ENCODE measurements at regions not wholly inside any gene's neighbourhood (a gene's known extent, or its start where the extent isn't known, plus 50 kb on each side); places are given as distances from the start of the nearest gene placed in this dataset.

- no peak for TF ChIP-seq ZNF221 (tag by site-specific recombination; IDR thresholded peaks at IDR 0.05; ENCODE audit: borderline replicate concordance)
- TF ChIP-seq ZNF514 (tag by site-specific recombination; IDR thresholded peaks at IDR 0.05) = no peak
- TF ChIP-seq ZBTB20 (tag by site-specific recombination; IDR thresholded peaks at IDR 0.05) = no peak
- TF ChIP-seq, protein P1, sequence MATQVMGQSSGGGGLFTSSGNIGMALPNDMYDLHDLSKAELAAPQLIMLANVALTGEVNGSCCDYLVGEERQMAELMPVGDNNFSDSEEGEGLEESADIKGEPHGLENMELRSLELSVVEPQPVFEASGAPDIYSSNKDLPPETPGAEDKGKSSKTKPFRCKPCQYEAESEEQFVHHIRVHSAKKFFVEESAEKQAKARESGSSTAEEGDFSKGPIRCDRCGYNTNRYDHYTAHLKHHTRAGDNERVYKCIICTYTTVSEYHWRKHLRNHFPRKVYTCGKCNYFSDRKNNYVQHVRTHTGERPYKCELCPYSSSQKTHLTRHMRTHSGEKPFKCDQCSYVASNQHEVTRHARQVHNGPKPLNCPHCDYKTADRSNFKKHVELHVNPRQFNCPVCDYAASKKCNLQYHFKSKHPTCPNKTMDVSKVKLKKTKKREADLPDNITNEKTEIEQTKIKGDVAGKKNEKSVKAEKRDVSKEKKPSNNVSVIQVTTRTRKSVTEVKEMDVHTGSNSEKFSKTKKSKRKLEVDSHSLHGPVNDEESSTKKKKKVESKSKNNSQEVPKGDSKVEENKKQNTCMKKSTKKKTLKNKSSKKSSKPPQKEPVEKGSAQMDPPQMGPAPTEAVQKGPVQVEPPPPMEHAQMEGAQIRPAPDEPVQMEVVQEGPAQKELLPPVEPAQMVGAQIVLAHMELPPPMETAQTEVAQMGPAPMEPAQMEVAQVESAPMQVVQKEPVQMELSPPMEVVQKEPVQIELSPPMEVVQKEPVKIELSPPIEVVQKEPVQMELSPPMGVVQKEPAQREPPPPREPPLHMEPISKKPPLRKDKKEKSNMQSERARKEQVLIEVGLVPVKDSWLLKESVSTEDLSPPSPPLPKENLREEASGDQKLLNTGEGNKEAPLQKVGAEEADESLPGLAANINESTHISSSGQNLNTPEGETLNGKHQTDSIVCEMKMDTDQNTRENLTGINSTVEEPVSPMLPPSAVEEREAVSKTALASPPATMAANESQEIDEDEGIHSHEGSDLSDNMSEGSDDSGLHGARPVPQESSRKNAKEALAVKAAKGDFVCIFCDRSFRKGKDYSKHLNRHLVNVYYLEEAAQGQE (tag by site-specific recombination; IDR thresholded peaks at IDR 0.05) = no peak
- TF ChIP-seq ZNF10 (tag by site-specific recombination; IDR thresholded peaks at IDR 0.05) = no peak
- TF ChIP-seq, protein P2, sequence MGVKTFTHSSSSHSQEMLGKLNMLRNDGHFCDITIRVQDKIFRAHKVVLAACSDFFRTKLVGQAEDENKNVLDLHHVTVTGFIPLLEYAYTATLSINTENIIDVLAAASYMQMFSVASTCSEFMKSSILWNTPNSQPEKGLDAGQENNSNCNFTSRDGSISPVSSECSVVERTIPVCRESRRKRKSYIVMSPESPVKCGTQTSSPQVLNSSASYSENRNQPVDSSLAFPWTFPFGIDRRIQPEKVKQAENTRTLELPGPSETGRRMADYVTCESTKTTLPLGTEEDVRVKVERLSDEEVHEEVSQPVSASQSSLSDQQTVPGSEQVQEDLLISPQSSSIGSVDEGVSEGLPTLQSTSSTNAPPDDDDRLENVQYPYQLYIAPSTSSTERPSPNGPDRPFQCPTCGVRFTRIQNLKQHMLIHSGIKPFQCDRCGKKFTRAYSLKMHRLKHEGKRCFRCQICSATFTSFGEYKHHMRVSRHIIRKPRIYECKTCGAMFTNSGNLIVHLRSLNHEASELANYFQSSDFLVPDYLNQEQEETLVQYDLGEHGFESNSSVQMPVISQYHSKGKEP (tag by site-specific recombination; IDR thresholded peaks at IDR 0.05) = no peak
- TF ChIP-seq ZNF776 (tag by site-specific recombination; IDR thresholded peaks at IDR 0.05; ENCODE audit: borderline replicate concordance) = no peak
- no peak for TF ChIP-seq KLF17 (tag by site-specific recombination; IDR thresholded peaks at IDR 0.05)
- no peak for TF ChIP-seq ZNF561 (tag by site-specific recombination; IDR thresholded peaks at IDR 0.05; ENCODE audit: borderline replicate concordance)
- TF ChIP-seq ZNF626 (tag by site-specific recombination; IDR thresholded peaks at IDR 0.05) = no peak
- TF ChIP-seq, protein P3, sequence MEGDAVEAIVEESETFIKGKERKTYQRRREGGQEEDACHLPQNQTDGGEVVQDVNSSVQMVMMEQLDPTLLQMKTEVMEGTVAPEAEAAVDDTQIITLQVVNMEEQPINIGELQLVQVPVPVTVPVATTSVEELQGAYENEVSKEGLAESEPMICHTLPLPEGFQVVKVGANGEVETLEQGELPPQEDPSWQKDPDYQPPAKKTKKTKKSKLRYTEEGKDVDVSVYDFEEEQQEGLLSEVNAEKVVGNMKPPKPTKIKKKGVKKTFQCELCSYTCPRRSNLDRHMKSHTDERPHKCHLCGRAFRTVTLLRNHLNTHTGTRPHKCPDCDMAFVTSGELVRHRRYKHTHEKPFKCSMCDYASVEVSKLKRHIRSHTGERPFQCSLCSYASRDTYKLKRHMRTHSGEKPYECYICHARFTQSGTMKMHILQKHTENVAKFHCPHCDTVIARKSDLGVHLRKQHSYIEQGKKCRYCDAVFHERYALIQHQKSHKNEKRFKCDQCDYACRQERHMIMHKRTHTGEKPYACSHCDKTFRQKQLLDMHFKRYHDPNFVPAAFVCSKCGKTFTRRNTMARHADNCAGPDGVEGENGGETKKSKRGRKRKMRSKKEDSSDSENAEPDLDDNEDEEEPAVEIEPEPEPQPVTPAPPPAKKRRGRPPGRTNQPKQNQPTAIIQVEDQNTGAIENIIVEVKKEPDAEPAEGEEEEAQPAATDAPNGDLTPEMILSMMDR (tag by site-specific recombination; IDR thresholded peaks at IDR 0.05) = no peak
- no peak for TF ChIP-seq ZNF76 (tag by site-specific recombination; IDR thresholded peaks at IDR 0.05; ENCODE audit: borderline replicate concordance, low read depth)
- no peak for TF ChIP-seq MEIS1 (CRISPR knock-in tag; IDR thresholded peaks at IDR 0.05; ENCODE audit: borderline replicate concordance)
- ChIA-PET POLR2A (no interaction called here), CTCF (no interaction called here)
- Histone ChIP-seq H3K4me1 (ENCODE audit: control insufficient read depth, insufficient read depth, low read length) (no peaks in the 10 kb centered on the region), H3K27ac (ENCODE audit: extremely low read depth, low read depth, low read length) (no peak overlapping the region), H3K9me3 (ENCODE audit: control insufficient read depth, insufficient read depth, low read depth, low read length) (no peaks in the 10 kb centered on the region), H3K4me3 (ENCODE audit: low read depth, low read length) (no peak overlapping the region), H3K36me3 (ENCODE audit: control insufficient read depth in 2 of 2, insufficient read depth in 1 of 2, low read length in 2 of 2) (no peaks in the 10 kb centered on the region)
Measured at GRCh38 chr4:30181512-30181911, 538.7 kb upstream of the PCDH7 start.

DNA sequence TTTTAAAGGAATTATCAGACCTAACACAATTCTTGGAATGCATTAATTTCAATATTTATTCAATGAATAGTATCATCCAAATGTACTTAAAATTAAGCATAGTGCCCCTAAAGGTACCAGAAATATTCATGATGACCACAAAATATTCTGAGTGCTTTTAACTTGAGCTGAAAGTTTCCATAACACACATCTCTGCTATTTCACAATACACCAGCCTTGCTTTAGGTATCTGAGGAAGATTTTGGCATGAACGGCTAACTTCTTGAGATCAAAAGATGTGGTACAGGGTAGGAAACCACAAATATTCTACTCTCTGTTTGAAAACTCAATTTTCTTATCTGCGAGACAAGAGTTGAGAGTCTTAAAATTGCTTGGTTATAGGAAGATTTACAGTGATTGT lies 538.3 kb upstream of the PCDH7 start:
- CTCF ChIA-PET = no interaction called here
- Histone ChIP-seq H3K4me3 (ENCODE audit: low read depth, low read length) (no peak overlapping the region), H3K36me3 (ENCODE audit: control insufficient read depth in 2 of 2, insufficient read depth in 1 of 2, low read length in 2 of 2) (no peaks in the 10 kb centered on the region), H3K27ac (ENCODE audit: extremely low read depth, low read depth, low read length) (no peak overlapping the region), H3K9me3 (ENCODE audit: control insufficient read depth, insufficient read depth, low read depth, low read length) (no peaks in the 10 kb centered on the region), H3K4me1 (ENCODE audit: control insufficient read depth, insufficient read depth, low read length) (no peaks in the 10 kb centered on the region)
- POLR2A ChIA-PET = no interaction called here
- TF ChIP-seq, protein P4, sequence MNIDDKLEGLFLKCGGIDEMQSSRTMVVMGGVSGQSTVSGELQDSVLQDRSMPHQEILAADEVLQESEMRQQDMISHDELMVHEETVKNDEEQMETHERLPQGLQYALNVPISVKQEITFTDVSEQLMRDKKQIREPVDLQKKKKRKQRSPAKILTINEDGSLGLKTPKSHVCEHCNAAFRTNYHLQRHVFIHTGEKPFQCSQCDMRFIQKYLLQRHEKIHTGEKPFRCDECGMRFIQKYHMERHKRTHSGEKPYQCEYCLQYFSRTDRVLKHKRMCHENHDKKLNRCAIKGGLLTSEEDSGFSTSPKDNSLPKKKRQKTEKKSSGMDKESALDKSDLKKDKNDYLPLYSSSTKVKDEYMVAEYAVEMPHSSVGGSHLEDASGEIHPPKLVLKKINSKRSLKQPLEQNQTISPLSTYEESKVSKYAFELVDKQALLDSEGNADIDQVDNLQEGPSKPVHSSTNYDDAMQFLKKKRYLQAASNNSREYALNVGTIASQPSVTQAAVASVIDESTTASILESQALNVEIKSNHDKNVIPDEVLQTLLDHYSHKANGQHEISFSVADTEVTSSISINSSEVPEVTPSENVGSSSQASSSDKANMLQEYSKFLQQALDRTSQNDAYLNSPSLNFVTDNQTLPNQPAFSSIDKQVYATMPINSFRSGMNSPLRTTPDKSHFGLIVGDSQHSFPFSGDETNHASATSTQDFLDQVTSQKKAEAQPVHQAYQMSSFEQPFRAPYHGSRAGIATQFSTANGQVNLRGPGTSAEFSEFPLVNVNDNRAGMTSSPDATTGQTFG (tag by site-specific recombination; IDR thresholded peaks at IDR 0.05; ENCODE audit: borderline replicate concordance) = no peak
- TF ChIP-seq ZNF747 (tag by site-specific recombination; IDR thresholded peaks at IDR 0.05) = no peak
- TF ChIP-seq HIC1 (tag by site-specific recombination; IDR thresholded peaks at IDR 0.05) = no peak
- TF ChIP-seq, protein P5, sequence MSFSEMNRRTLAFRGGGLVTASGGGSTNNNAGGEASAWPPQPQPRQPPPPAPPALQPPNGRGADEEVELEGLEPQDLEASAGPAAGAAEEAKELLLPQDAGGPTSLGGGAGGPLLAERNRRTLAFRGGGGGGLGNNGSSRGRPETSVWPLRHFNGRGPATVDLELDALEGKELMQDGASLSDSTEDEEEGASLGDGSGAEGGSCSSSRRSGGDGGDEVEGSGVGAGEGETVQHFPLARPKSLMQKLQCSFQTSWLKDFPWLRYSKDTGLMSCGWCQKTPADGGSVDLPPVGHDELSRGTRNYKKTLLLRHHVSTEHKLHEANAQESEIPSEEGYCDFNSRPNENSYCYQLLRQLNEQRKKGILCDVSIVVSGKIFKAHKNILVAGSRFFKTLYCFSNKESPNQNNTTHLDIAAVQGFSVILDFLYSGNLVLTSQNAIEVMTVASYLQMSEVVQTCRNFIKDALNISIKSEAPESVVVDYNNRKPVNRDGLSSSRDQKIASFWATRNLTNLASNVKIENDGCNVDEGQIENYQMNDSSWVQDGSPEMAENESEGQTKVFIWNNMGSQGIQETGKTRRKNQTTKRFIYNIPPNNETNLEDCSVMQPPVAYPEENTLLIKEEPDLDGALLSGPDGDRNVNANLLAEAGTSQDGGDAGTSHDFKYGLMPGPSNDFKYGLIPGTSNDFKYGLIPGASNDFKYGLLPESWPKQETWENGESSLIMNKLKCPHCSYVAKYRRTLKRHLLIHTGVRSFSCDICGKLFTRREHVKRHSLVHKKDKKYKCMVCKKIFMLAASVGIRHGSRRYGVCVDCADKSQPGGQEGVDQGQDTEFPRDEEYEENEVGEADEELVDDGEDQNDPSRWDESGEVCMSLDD (tag by site-specific recombination; IDR thresholded peaks at IDR 0.05) = no peak
- TF ChIP-seq ZNF521 (tag by site-specific recombination; IDR thresholded peaks at IDR 0.05) = no peak
- no peak for TF ChIP-seq ZBTB7A (tag by site-specific recombination; IDR thresholded peaks at IDR 0.05; ENCODE audit: low read depth)
